Activated naive CD4-positive, alpha-beta T cell treated with anti-CD3 and anti-CD28 coated beads for 36 hours (primary cell): ENCODE measurements at regions not wholly inside any gene's neighbourhood (a gene's known extent, or its start where the extent isn't known, plus 50 kb on each side); places are given as distances from the start of the nearest gene placed in this dataset.

Experiments
- CTCF ChIA-PET: fragments of 350-600 bp; sonication (Branson Sonifier 250); formaldehyde crosslinking; loops from one replicate; lab custom pipeline; 2021; ENCODE audit warnings: antibody characterized with exemption; lab: Charles Lee
- DNase-seq: peaks from one replicate; pipeline ENCODE4 v3.0.0-alpha.2; 2020
- H3K27ac Mint-ChIP-seq: one replicate; pipeline ENCODE4 v1.8.0; 2021; ENCODE audit warnings: mild to moderate bottlenecking, mixed read lengths
- H3K27me3 Mint-ChIP-seq: one replicate; pipeline ENCODE4 v1.8.0; 2021; ENCODE audit warnings: low read depth, mixed read lengths
- H3K36me3 Mint-ChIP-seq: one replicate; pipeline ENCODE4 v1.8.0; 2021; ENCODE audit warnings: low read depth, mixed read lengths
- H3K4me1 Mint-ChIP-seq: one replicate; pipeline ENCODE4 v1.8.0; 2021; ENCODE audit warnings: low read depth, mixed read lengths
- H3K4me3 Mint-ChIP-seq: one replicate; pipeline ENCODE4 v1.8.0; 2021; ENCODE audit warnings: mild to moderate bottlenecking, moderate library complexity, mixed read lengths
- H3K9me3 Mint-ChIP-seq: one replicate; pipeline ENCODE4 v1.8.0; 2021; ENCODE audit warnings: mixed read lengths
- intact Hi-C: fragments of 100-400 bp; cut with micrococcal nuclease; formaldehyde crosslinking; loops from one replicate; pipeline ENCODE4 v1.15.1; 2023

GRCh38 chr6:167525774-167526173, 200.9 kb downstream of the TTLL2 start:
- intact Hi-C loops: no loop called here
- no peaks in the 10 kb centered on the region for H3K36me3 Mint-ChIP-seq
- peaks cover 20% of the 10 kb centered on the region for H3K27me3 Mint-ChIP-seq

GRCh38 chr6:167526465-167527368, 201.8 kb downstream of the TTLL2 start:
- Mint-ChIP-seq H3K27ac (no peak overlapping the region), H3K36me3 (no peaks in the 10 kb centered on the region), H3K27me3 (peaks cover 24% of the 10 kb centered on the region), H3K4me1 (peaks cover 5% of the 10 kb centered on the region), H3K4me3 (no peak overlapping the region), H3K9me3 (no peaks in the 10 kb centered on the region)
- no peak for DNase-seq
- intact Hi-C loops: no loop called here
- CTCF ChIA-PET: no interaction called here

More at GRCh38 chr6:167525774-167526173, 200.9 kb downstream of the TTLL2 start:
- no peaks in the 10 kb centered on the region for H3K9me3 Mint-ChIP-seq
- H3K4me3 Mint-ChIP-seq: no peak overlapping the region
- H3K27ac Mint-ChIP-seq: no peak overlapping the region
- DNase-seq: no peak
- H3K4me1 Mint-ChIP-seq: peaks cover 5% of the 10 kb centered on the region
- CTCF ChIA-PET: no interaction called here

GRCh38 chr6:167528239-167528638, 203.4 kb downstream of the TTLL2 start:
- Mint-ChIP-seq H3K4me1 (peaks cover 5% of the 10 kb centered on the region), H3K4me3 (no peak overlapping the region), H3K27me3 (peaks cover 30% of the 10 kb centered on the region), H3K27ac (no peak overlapping the region), H3K36me3 (no peaks in the 10 kb centered on the region), H3K9me3 (no peaks in the 10 kb centered on the region)
- intact Hi-C loops: no loop called here
- CTCF ChIA-PET: no interaction called here
- DNase-seq: no peak

GRCh38 chr6:167528976-167529375, 204.1 kb downstream of the TTLL2 start:
- Mint-ChIP-seq H3K4me1 (peaks cover 5% of the 10 kb centered on the region), H3K36me3 (no peaks in the 10 kb centered on the region), H3K27ac (no peak overlapping the region), H3K9me3 (no peaks in the 10 kb centered on the region), H3K4me3 (no peak overlapping the region), H3K27me3 (peaks cover 28% of the 10 kb centered on the region)
- no peak for DNase-seq
- intact Hi-C loops: no loop called here
- CTCF ChIA-PET: no interaction called here

- CTCF ChIA-PET: no interaction called here
- Mint-ChIP-seq H3K36me3 (no peaks in the 10 kb centered on the region), H3K27me3 (peaks cover 28% of the 10 kb centered on the region), H3K9me3 (no peaks in the 10 kb centered on the region), H3K4me1 (peaks cover 5% of the 10 kb centered on the region), H3K27ac (no peak overlapping the region), H3K4me3 (no peak overlapping the region)
- DNase-seq: no peak
- intact Hi-C loops: no loop called here
Measured at GRCh38 chr6:167529444-167530335, 204.8 kb downstream of the TTLL2 start.

GRCh38 chr6:167530951-167531350, 206.1 kb downstream of the TTLL2 start:
- Mint-ChIP-seq H3K27me3 (peaks cover 26% of the 10 kb centered on the region), H3K36me3 (no peaks in the 10 kb centered on the region), H3K27ac (no peak overlapping the region), H3K4me1 (peaks cover 5% of the 10 kb centered on the region), H3K4me3 (no peak overlapping the region), H3K9me3 (no peaks in the 10 kb centered on the region)
- CTCF ChIA-PET: no interaction called here
- intact Hi-C loops: no loop called here
- DNase-seq: no peak

- H3K4me1 Mint-ChIP-seq: peaks cover 5% of the 10 kb centered on the region
- no peaks in the 10 kb centered on the region for H3K9me3 Mint-ChIP-seq
- intact Hi-C loops: no loop called here
- peaks cover 24% of the 10 kb centered on the region for H3K27me3 Mint-ChIP-seq
- H3K4me3 Mint-ChIP-seq: no peak overlapping the region
- CTCF ChIA-PET: no interaction called here
- H3K27ac Mint-ChIP-seq: no peak overlapping the region
- H3K36me3 Mint-ChIP-seq: no peaks in the 10 kb centered on the region
- no peak for DNase-seq
Measured at GRCh38 chr6:167532410-167533288, 207.8 kb downstream of the TTLL2 start.

- Mint-ChIP-seq H3K27me3 (peaks cover 17% of the 10 kb centered on the region), H3K27ac (no peak overlapping the region), H3K9me3 (no peaks in the 10 kb centered on the region), H3K36me3 (no peaks in the 10 kb centered on the region), H3K4me1 (no peaks in the 10 kb centered on the region), H3K4me3 (no peak overlapping the region)
- intact Hi-C loops: no loop called here
- DNase-seq: no peak
- CTCF ChIA-PET: no interaction called here
Measured at GRCh38 chr6:167533851-167534250, 209.0 kb downstream of the TTLL2 start.

- intact Hi-C loops: no loop called here
- DNase-seq: no peak
- no peaks in the 10 kb centered on the region for H3K4me1 Mint-ChIP-seq
- H3K4me3 Mint-ChIP-seq: no peak overlapping the region
- no peak overlapping the region for H3K27ac Mint-ChIP-seq
- H3K9me3 Mint-ChIP-seq: peaks cover 3% of the 10 kb centered on the region
- CTCF ChIA-PET: no interaction called here
- peaks cover 3% of the 10 kb centered on the region for H3K27me3 Mint-ChIP-seq
- H3K36me3 Mint-ChIP-seq: no peaks in the 10 kb centered on the region
Measured at GRCh38 chr6:167537816-167538215, 212.9 kb downstream of the TTLL2 start.

GRCh38 chr6:167538746-167539145, 213.9 kb downstream of the TTLL2 start:
- H3K4me1 Mint-ChIP-seq: no peaks in the 10 kb centered on the region
- H3K27me3 Mint-ChIP-seq: peaks cover 3% of the 10 kb centered on the region
- H3K27ac Mint-ChIP-seq: no peak overlapping the region
- H3K4me3 Mint-ChIP-seq: no peak overlapping the region
- peaks cover 3% of the 10 kb centered on the region for H3K9me3 Mint-ChIP-seq
- CTCF ChIA-PET: no interaction called here
- intact Hi-C loops: no loop called here
- H3K36me3 Mint-ChIP-seq: no peaks in the 10 kb centered on the region
- DNase-seq: no peak

GRCh38 chr6:167540796-167541195, 215.9 kb downstream of the TTLL2 start:
- peaks cover 3% of the 10 kb centered on the region for H3K9me3 Mint-ChIP-seq
- H3K4me1 Mint-ChIP-seq: no peaks in the 10 kb centered on the region
- DNase-seq: no peak
- CTCF ChIA-PET: no interaction called here
- no peak overlapping the region for H3K4me3 Mint-ChIP-seq
- intact Hi-C loops: no loop called here
- H3K27ac Mint-ChIP-seq: no peak overlapping the region
- no peaks in the 10 kb centered on the region for H3K36me3 Mint-ChIP-seq
- peaks cover 3% of the 10 kb centered on the region for H3K27me3 Mint-ChIP-seq

- intact Hi-C loops: no loop called here
- Mint-ChIP-seq H3K4me1 (no peaks in the 10 kb centered on the region), H3K27ac (no peak overlapping the region), H3K27me3 (peaks cover 3% of the 10 kb centered on the region), H3K36me3 (no peaks in the 10 kb centered on the region), H3K9me3 (peaks cover 3% of the 10 kb centered on the region), H3K4me3 (no peak overlapping the region)
- DNase-seq: no peak
- CTCF ChIA-PET: no interaction called here
Measured at GRCh38 chr6:167541544-167541943, 216.7 kb downstream of the TTLL2 start.
